ENCODE measurements at regions not wholly inside any gene's neighbourhood (a gene's known extent, or its start where the extent isn't known, plus 50 kb on each side); places are given as distances from the start of the nearest gene placed in this dataset.

DNA sequence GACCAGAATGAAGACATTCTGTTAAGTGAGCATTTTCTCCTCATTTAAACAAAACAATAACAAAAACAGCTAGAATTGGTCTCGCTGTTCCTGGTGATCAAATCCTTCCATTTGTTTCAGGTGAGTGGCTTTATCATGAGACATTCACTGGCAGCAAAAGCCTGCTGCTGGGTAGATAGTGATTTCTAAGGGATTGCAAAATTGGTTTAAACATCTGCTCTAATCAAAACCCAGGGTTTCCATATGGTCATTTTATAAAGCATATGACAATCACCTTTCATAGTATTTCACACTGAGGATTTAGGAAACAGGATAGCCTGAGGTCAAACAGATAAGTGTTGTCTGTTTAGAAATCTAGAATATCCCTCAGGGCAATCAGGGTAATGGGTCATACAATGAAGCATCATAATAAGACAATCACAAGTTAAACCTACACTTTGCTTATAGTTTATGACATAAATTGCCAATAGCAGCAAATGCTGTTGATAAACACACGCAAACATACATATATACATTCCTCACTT, 769.6 kb upstream of the C9orf72 start:
- TF ChIP-seq, protein P1, sequence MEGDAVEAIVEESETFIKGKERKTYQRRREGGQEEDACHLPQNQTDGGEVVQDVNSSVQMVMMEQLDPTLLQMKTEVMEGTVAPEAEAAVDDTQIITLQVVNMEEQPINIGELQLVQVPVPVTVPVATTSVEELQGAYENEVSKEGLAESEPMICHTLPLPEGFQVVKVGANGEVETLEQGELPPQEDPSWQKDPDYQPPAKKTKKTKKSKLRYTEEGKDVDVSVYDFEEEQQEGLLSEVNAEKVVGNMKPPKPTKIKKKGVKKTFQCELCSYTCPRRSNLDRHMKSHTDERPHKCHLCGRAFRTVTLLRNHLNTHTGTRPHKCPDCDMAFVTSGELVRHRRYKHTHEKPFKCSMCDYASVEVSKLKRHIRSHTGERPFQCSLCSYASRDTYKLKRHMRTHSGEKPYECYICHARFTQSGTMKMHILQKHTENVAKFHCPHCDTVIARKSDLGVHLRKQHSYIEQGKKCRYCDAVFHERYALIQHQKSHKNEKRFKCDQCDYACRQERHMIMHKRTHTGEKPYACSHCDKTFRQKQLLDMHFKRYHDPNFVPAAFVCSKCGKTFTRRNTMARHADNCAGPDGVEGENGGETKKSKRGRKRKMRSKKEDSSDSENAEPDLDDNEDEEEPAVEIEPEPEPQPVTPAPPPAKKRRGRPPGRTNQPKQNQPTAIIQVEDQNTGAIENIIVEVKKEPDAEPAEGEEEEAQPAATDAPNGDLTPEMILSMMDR (IDR thresholded peaks at IDR 0.05) = no peak
- no peak for TF ChIP-seq POLR2A (IDR thresholded peaks at IDR 0.05)
- no peak for TF ChIP-seq EP300 (IDR thresholded peaks at IDR 0.05)

Measured in ovary (tissue), 3 donors.